ENCODE measurements at regions not wholly inside any gene's neighbourhood (a gene's known extent, or its start where the extent isn't known, plus 50 kb on each side); places are given as distances from the start of the nearest gene placed in this dataset.
"Not testable (repeated sequence)": the region's sequence is repeated elsewhere in the genome, so short reads cannot be mapped to it uniquely, and the experiment has no call there.

DNA sequence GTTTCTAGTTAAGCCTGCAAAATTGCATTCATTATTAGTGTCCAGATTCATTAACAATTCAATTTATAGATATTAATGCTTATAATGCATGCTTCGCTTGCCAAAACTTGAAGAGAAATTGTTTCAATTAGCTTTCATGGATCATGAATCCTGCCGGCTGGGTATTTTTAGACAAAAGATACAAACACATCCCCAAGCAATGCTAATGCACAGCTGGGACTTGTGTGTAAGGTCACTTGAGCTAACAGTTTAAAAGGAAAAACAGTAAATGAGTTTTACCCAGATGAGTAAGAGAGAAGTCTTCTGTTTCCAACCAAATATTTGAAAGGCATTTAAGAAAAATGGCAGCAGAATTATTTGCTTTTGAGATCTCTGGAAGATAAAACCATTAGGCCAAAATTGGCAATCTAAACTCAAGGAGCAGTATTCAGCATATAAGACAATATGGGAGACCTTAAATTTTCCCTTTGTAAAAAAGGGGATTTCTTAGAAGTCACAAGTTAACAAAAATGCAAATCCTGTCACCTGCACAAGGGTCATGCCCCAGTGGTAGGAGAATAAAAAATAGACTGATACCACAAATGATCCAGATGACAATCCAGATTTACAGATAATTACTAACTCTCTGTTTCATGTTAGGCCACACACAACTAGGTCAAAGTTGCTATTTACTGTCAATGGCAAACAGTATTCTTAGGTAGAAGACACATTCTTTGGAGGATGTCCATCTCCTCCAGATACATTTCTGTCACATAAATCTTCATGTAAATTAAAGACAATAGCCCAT, 418.4 kb upstream of the PMFBP1 start:
- DNase-seq = no peak

DNA sequence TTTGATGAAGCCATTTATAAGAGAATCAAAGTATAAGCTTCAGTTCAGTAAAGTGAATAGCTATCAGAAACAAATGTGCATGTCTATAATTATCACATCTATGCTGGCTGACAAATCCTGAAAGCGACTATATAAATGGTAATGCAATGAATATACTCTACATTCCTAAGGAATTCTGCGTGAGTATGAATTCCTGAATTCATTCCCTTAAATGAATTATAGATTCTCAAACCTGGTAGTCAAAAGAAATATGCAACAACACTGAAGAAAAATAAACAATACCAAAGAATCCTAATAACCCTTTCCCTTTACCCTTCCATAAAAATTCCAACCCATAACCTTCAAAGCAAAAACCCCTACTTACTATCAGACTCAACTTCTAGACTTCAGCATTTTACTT, 416.6 kb upstream of the PMFBP1 start:
- DNase-seq = no peak

DNA sequence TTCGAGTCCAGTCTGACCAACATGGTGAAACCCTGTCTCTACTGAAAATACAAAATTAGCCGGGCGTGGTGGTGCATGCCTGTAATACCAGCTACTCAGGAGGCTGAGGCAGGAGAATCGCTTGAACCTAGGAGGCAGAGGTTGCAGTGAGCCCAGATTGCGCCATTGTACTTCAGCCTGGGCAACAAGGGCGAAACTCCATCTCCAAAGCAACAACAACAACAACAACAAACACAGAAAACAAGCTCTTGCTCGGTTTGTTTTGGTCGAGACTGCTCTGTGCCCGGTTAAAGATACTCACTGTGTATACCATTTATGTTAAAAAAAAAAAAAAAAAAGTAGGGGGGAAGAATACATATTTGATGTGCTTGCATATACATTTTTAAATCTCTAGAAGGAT, 406.1 kb upstream of the PMFBP1 start:
- DNase-seq = not testable (repeated sequence)

GRCh38 chr16:72576189-72576588, 404.2 kb upstream of the PMFBP1 start:
- DNase-seq = no peak

DNA sequence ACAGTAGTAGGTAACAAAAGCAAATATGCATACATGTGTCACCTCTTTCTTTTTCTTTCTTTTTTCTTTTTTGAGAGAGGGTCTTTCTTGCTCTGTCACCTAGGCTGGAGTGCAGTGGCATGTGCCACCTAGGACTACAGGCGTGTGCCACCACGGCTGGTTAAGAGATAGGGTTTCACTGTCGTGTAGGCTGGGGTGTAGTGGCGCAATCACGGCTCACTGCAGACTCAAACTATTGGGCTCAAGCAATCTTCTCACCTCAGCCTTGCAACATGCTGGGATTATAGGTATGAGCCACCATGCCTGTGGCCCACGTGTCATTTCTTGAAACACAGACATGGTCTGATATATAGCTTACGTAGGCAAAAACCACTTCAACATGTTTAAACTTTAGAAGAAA, 397.7 kb upstream of the PMFBP1 start:
- no peak for DNase-seq

- DNase-seq = no peak
These were observed 396.5 kb upstream of the PMFBP1 start for GRCh38 chr16:72568502-72568901.

- DNase-seq = no peak
These were observed 394.2 kb upstream of the PMFBP1 start for GRCh38 chr16:72566174-72566573.

DNA sequence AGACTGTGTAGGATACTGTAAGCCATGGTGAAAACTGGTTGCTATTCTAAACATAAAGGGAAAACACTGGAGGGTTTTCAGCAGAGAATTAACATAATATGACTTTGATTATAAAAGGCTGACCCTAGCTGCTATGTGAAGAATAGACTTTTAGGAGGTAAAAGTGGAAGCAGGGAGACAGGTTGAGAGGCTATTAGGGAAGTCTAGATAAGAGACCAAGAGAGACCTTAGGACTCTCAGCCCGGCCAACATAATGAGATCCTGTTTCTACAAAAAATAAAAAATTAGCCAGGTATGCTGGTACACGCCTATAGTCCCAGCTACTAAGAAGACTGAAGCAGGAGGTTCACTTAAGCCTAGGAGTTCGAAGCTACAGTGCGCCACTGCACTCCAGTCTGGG, 393.2 kb upstream of the PMFBP1 start:
- DNase-seq = no peak

DNA sequence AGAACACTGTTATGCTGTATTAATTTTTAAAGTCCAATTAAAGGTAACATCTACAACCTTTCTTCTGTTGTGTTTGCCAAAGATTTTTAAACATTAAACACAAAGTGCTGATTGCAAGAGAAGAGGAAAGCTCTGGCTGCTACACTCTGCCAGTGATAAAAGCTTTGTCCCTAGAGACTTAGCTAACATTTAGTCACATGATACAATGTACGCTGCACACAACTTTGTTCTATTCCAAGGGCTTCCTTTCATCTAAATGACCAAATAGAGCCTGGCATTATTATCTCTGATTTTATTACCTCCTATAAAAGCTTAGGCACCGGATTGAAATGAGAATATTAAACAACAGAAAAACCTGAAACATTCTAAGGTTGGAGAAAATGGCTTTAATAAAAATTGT, 388.7 kb upstream of the PMFBP1 start:
- DNase-seq = no peak

- no peak for DNase-seq
These were observed 386.5 kb upstream of the PMFBP1 start for GRCh38 chr16:72558501-72558900.

GRCh38 chr16:72554935-72555334, 383.0 kb upstream of the PMFBP1 start:
- no peak for DNase-seq

DNA sequence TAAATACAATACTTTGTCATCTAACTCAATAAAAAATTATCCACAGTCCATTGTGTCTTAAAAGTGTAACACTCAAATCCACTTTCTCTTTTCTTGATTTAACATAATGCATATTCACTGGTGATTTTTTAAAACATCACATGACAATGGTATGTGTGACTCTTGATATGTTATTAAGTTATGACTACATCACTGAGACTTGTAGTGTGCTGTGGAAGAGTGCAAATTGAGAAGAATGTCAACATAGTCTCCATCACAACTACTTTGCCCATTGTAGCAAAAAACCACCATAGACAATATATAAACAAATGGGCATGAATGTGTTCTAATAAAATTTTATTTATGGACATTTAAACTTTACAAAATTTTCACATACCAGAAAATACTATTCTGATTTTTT, 380.7 kb upstream of the PMFBP1 start:
- DNase-seq = no peak

DNA sequence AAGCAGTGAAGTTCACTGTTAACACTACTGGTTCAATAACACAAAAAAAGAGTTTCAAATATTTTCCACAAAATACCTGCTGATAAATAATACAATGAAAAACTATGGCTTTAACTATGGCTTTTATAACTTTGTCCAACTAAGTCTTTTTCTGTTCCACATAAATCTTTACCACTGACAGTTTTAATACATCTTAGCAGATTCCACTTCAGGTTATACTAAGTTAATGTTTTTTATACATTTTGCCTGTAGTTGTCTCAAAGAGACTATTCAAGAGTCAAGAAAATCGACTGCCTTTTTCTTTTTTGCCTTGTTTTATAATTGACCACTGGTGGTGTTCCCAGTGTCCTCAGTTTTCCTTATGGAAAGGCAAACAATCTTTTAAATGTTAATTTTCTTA, 379.7 kb upstream of the PMFBP1 start:
- no peak for DNase-seq

DNA sequence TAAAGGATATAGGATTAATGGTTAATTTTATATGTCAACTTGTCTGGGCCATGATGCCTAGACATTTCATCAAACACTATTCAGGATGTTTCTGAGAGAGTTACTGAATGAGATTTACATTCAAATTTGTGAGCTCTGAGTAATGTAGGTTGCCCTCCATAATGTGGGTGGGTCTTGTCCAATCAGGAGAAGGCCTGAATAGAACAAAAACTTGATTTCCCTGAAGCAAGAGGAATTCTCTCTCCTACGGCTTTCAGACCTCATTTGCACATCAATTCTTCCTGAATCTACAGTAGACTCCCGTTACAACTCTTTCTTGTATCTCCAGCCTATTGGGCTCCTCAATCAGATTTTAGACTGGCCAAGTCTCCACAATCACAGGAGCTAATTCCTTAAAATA, 377.9 kb upstream of the PMFBP1 start:
- DNase-seq = no peak

DNA sequence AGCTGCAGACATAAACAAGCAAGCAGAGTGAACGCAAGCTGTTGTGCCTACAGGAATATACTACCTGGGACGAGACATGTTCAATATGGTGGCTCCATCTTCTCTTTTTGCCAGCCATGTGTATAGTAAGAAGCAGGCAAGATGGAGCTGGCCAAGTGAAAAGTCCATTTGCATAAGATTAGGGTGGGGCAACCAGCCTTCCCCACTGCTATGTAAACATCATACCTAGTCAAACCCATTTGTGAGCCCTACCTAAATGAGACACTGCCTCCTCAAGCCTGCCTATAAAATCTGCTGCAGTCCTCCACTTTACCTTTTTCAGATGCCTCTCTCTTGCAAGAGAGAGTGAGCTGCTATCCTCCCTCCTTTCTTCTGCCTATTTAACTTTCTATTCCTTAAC, 370.1 kb upstream of the PMFBP1 start:
- no peak for DNase-seq

DNA sequence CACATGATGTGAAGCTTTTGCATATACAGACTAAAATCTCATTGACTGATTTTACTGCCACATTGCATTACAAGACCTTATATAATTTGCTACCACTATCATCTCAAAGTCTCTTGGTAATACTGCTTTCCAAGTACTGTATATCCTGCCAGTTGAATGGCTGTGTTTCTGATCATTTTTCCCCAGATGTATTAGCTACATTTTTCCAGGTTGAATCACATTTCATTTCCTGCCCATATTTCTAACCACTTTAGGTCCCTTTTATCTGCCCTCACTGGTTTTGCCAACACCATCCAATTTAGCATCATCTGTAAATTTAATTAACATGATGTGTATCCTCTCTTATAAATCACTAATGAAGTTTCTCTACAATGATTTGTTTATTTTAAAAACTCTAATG, 365.7 kb upstream of the PMFBP1 start:
- DNase-seq = no peak

DNA sequence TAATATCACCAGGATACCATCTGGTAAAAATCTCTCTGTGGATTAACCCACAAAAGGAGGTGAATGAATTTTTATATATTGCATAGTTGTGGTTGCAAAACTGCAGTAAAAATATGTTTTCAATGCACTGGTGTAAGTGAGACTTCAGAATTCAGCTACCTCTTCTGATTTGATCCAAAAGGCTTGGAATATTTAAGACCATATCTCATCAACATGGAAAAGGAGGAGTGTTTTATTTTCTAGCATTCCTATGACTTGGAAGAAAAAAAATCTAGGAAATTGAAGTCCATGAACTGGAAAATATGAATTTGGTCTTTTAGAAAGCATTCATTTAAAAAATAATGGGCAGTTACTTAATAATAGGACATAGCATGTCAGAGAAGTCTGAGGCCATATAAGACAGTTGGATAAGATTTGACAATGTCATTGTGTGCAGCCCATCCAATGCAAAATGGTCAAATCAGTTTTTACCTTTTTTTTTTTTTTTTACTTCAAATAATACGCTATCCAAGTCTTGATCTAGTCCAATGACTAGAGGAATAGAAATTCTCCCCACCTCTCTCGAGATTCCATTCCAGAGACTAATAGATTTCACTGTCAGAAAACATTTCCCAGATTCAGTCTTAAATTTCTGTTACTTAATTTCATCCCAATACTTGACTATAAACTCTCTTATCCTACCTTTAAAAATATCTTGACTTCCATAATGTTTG, 364.9 kb upstream of the PMFBP1 start:
- no peak for DNase-seq

DNA sequence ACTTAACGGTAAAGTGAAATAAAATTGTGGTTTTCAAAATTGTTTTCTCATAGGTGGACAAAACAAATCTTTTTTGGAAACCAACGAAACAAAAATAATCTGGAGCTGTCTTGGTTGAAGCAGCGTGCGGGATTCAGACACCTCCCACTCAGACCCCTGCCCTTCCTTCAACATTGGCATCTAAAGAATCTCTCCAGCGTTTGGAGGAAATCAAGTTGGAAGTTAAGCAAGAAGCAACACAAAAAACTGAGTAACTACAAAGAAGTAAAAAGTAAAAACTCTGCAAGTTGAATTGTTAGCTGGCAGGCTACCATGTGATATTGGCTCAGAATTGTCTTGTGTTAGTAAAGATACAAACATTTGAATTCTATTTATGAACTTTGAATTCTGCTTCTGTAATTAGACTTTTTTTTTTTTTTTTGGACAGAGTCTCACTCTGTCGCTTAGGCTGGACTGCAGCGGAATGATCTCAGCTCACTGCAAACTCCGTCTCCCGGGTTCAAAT, 361.0 kb upstream of the PMFBP1 start:
- DNase-seq = no peak

DNA sequence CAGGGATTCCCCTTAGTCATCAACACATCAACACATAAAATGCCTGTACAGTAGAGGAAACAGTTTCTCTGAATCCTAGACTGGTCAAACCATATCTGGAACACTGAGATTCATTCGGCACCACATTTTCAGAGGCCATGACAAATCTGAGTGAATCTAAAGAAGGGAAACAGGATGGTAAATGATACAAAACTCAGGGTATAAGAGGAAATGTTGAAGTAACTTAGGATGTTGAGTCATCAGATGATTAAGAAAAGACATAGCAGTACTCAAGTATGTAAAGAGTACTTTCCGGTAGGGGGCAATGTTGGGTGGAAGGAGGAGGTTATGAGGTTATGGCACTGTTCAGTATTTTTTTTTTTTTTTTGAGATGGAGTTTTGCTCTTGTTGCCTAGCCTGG, 358.5 kb upstream of the PMFBP1 start:
- peak; percentile 86 for DNase-seq

DNA sequence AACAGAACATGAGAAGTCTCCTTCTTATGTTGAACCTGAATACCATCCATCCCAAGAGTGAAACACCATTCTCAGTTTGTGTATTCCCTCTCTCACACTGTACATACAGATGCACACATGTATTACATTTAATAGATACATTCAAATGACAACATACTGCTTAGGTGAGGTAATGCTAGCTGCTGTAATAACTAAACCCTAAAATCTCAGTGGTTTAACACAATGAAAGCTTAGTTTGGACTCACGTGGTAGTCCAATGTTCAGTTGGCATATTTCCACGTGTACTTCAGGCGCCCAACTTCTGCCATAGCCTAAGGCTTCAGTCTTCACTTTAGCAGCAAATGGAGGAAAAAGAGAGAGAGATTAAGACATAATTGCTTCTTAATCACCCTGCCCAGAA, 351.1 kb upstream of the PMFBP1 start:
- no peak for DNase-seq

DNA sequence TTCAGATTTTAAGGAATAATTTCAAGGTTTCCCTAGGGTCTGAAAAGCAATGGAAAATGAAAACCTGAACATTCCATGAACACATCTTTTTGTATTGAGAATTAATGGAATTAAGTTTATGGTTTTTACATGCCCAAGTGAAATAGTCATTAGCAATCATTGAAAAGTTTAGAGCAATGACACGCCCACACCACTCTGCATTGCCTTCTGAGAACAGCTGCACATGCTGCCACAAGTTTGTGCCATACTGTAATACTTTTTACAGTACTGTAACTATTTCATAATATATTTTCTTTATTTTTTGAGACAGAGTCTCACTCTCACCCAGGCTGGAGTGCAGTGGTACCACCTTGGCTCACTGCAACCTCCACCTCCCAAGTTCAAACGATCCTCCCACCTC, 345.2 kb upstream of the PMFBP1 start:
- DNase-seq = no peak

DNA sequence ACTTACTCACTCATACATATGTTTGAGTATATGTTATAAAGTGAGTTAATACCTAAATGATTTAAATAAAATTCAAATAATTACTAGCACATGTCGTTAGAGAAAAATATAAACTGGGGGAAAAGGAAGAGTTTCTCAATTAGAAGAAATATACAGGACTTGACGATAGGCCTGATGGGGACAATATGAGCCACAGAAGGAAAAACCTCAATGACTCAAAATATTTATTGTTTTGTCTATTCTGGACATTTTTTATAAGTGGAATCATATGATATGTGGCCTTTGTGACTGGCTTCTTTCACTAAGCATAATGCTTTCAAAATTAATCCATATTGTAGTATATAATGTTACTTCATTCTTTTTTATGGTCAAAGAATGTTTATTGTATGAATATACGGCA, 339.2 kb upstream of the PMFBP1 start:
- no peak for DNase-seq

GRCh38 chr16:72508191-72508590, 336.2 kb upstream of the PMFBP1 start:
- DNase-seq = no peak

GRCh38 chr16:72502594-72503005, 330.6 kb upstream of the PMFBP1 start:
- DNase-seq = no peak

Data from MV-4-11 (cell line).